ENCODE measurements at regions not wholly inside any gene's neighbourhood (a gene's known extent, or its start where the extent isn't known, plus 50 kb on each side); places are given as distances from the start of the nearest gene placed in this dataset.

DNA sequence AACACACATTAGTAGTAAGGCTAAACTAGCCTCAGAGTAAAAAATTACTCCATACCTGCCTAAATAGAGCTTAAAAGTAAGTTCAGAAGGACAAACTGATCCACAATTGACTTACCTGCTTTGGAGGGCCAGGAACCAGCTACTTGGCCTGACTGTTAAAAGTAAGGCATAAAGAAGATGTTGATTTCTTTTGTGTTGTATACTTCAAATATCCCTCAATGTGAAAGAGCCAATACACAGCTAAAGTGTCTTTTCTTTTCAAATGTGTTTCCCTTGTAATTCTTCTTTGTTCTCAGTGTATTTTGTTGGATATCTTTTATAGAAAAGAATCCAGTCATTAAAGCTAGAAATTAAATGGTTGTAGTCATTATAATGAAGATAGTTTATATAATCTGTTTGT, 171.1 kb downstream of the TANC2 start:
- TF ChIP-seq, protein P1, sequence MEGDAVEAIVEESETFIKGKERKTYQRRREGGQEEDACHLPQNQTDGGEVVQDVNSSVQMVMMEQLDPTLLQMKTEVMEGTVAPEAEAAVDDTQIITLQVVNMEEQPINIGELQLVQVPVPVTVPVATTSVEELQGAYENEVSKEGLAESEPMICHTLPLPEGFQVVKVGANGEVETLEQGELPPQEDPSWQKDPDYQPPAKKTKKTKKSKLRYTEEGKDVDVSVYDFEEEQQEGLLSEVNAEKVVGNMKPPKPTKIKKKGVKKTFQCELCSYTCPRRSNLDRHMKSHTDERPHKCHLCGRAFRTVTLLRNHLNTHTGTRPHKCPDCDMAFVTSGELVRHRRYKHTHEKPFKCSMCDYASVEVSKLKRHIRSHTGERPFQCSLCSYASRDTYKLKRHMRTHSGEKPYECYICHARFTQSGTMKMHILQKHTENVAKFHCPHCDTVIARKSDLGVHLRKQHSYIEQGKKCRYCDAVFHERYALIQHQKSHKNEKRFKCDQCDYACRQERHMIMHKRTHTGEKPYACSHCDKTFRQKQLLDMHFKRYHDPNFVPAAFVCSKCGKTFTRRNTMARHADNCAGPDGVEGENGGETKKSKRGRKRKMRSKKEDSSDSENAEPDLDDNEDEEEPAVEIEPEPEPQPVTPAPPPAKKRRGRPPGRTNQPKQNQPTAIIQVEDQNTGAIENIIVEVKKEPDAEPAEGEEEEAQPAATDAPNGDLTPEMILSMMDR (IDR thresholded peaks at IDR 0.05; ENCODE audit: low read depth, low read length, poor library complexity, severe bottlenecking) = no peak
- TF ChIP-seq EZH2phosphoT487 (IDR thresholded peaks at IDR 0.05; ENCODE audit: borderline replicate concordance, low read length) = no peak
